Right cardiac atrium (tissue), 5 donors: ENCODE measurements at regions not wholly inside any gene's neighbourhood (a gene's known extent, or its start where the extent isn't known, plus 50 kb on each side); places are given as distances from the start of the nearest gene placed in this dataset.
"Not testable (repeated sequence)": the region's sequence is repeated elsewhere in the genome, so short reads cannot be mapped to it uniquely, and the experiment has no call there.

Experiments used
- ATAC-seq, 2 donors: fragments of 200-7000 bp; cut with Tn5 transposase; one replicate each; pipeline versions ENCODE4 v1.8.0 to v1.9.1; 2020; ENCODE audit warnings: moderate library complexity in 2 of 2, mild to moderate bottlenecking in 1 of 2
- DNase-seq, 3 donors: peaks; one replicate each; pipeline ENCODE4 v3.0.0-alpha.2; 2020
- H3K27ac ChIP-seq: one replicate; pipeline ENCODE4 v1.5.1; 2013; ENCODE audit warnings: mild to moderate bottlenecking, low read length, control low read depth, moderate library complexity
- H3K27me3 ChIP-seq: one replicate; pipeline ENCODE4 v1.6.1; 2013; ENCODE audit not compliant: control insufficient read depth, insufficient read depth
- H3K4me1 ChIP-seq: one replicate; pipeline ENCODE4 v1.6.1; 2013; ENCODE audit warnings: low read length; ENCODE audit not compliant: control insufficient read depth, insufficient read depth
- H3K4me3 ChIP-seq: one replicate; pipeline ENCODE4 v1.5.1; 2013; ENCODE audit warnings: low read length, control low read depth
- H3K9me3 ChIP-seq: one replicate; pipeline ENCODE4 v1.6.1; 2013; ENCODE audit warnings: low read length; ENCODE audit not compliant: control insufficient read depth
- WGBS: extraction: QIAGEN DNeasy Blood & Tissue Kit; methylation state at CpG from one replicate; pipeline ENCODE4 v1.1.7; 2013; 5-methylcytosine and 5-hydroxymethylcytosine counted together
- intact Hi-C, 4 donors: fragments of 100-400 bp; cut with DNase I; formaldehyde crosslinking; loops; one replicate each; pipeline versions ENCODE4 v1.11.0 to v1.14.0; 2022 to 2023
- donor health status: healthy with polysubstance abuse.
- donor health status: DM: no; HTN: yes; CAD: no.
- donor health status: DM: no; HTN: no; CAD: no.
- donor health status: DM: no; HTN: yes; CAD: no; lungs with severe emphysema.
- donor health status: DM: yes; HTN: yes; CAD: no.

GRCh38 chr6:12490904-12491571 lies 200.9 kb downstream of the EDN1 start:
- no peaks in the 10 kb centered on the region for H3K27me3 ChIP-seq
- peak; percentile 37 to 61 for ATAC-seq
- no peak for DNase-seq
- no peaks in the 10 kb centered on the region for H3K9me3 ChIP-seq
- no peak overlapping the region for H3K4me3 ChIP-seq
- 24% methylated on average over 2 of the region's 2 CpGs for WGBS
- peaks cover 4% of the 10 kb centered on the region for H3K4me1 ChIP-seq
- peak overlapping the region; percentile 48 for H3K27ac ChIP-seq
- intact Hi-C loops, result no loop called here

GRCh38 chr6:12492929-12493328 lies 202.8 kb downstream of the EDN1 start:
- intact Hi-C loops, DNase-seq, H3K4me3 ChIP-seq, H3K27me3 ChIP-seq, ATAC-seq, H3K4me1 ChIP-seq, H3K27ac ChIP-seq, H3K9me3 ChIP-seq: not testable (repeated sequence)
- 97% methylated on average over 4 of the region's 4 CpGs for WGBS

- DNase-seq (no peak), ATAC-seq (no peak)
- no peak overlapping the region for H3K4me3 ChIP-seq
- H3K27me3 ChIP-seq, result no peaks in the 10 kb centered on the region
- 96% methylated on average over 4 of the region's 4 CpGs for WGBS
- H3K27ac ChIP-seq, result no peak overlapping the region
- intact Hi-C loops, result no loop called here
- peaks cover 4% of the 10 kb centered on the region for H3K4me1 ChIP-seq
- H3K9me3 ChIP-seq, result no peaks in the 10 kb centered on the region
Measured at GRCh38 chr6:12493446-12493845, 203.3 kb downstream of the EDN1 start.

- H3K4me1 ChIP-seq, result peaks cover 4% of the 10 kb centered on the region
- ATAC-seq (no peak), DNase-seq (peak in 1 of 3 donors; percentile 35)
- no peak overlapping the region for H3K27ac ChIP-seq
- H3K4me3 ChIP-seq, result no peak overlapping the region
- no peaks in the 10 kb centered on the region for H3K9me3 ChIP-seq
- 98% methylated on average over 7 of the region's 7 CpGs for WGBS
- H3K27me3 ChIP-seq, result no peaks in the 10 kb centered on the region
- intact Hi-C loops, result no loop called here
Measured at GRCh38 chr6:12494161-12494560, 204.0 kb downstream of the EDN1 start.

- Histone ChIP-seq H3K27me3 (no peaks in the 10 kb centered on the region), H3K4me3 (no peak overlapping the region), H3K27ac (no peak overlapping the region), H3K9me3 (no peaks in the 10 kb centered on the region), H3K4me1 (no peaks in the 10 kb centered on the region)
- ATAC-seq, result no peak
- intact Hi-C loops, result no loop called here
- WGBS, result 98% methylated on average over 1 of the region's 1 CpG
- no peak for DNase-seq
Measured at GRCh38 chr6:12501990-12502389, 211.8 kb downstream of the EDN1 start.

GRCh38 chr6:12504325-12504966 lies 212.1 kb upstream of the PHACTR1 start:
- Histone ChIP-seq H3K27me3 (no peaks in the 10 kb centered on the region), H3K9me3 (no peaks in the 10 kb centered on the region), H3K4me3 (no peak overlapping the region), H3K4me1 (no peaks in the 10 kb centered on the region), H3K27ac (no peak overlapping the region)
- 94% methylated on average over 2 of the region's 2 CpGs for WGBS
- ATAC-seq, result no peak
- DNase-seq, result no peak
- intact Hi-C loops, result no loop called here

GRCh38 chr6:12505486-12505885 lies 211.1 kb upstream of the PHACTR1 start:
- Histone ChIP-seq H3K4me1 (no peaks in the 10 kb centered on the region), H3K27ac (no peak overlapping the region), H3K27me3 (no peaks in the 10 kb centered on the region), H3K4me3 (no peak overlapping the region), H3K9me3 (no peaks in the 10 kb centered on the region)
- DNase-seq (no peak), ATAC-seq (no peak)
- WGBS, result 61% methylated on average over 4 of the region's 4 CpGs
- intact Hi-C loops, result no loop called here

- Histone ChIP-seq H3K27me3 (no peaks in the 10 kb centered on the region), H3K9me3 (no peaks in the 10 kb centered on the region), H3K4me3 (no peak overlapping the region), H3K4me1 (no peaks in the 10 kb centered on the region), H3K27ac (no peak overlapping the region)
- intact Hi-C loops, result no loop called here
- 75% methylated on average over 2 of the region's 2 CpGs for WGBS
- ATAC-seq (no peak), DNase-seq (no peak)
Measured at GRCh38 chr6:12506159-12506558, 210.4 kb upstream of the PHACTR1 start.

- H3K9me3 ChIP-seq, result no peaks in the 10 kb centered on the region
- no peaks in the 10 kb centered on the region for H3K4me1 ChIP-seq
- DNase-seq (no peak), ATAC-seq (no peak)
- 43% methylated on average over 3 of the region's 3 CpGs for WGBS
- H3K4me3 ChIP-seq, result no peak overlapping the region
- no peak overlapping the region for H3K27ac ChIP-seq
- no peaks in the 10 kb centered on the region for H3K27me3 ChIP-seq
- intact Hi-C loops, result no loop called here
Measured at GRCh38 chr6:12507636-12508035, 208.9 kb upstream of the PHACTR1 start.

- intact Hi-C loops, result no loop called here
- Histone ChIP-seq H3K4me1 (no peaks in the 10 kb centered on the region), H3K4me3 (no peak overlapping the region), H3K27ac (no peak overlapping the region), H3K27me3 (no peaks in the 10 kb centered on the region), H3K9me3 (no peaks in the 10 kb centered on the region)
- WGBS, result 53% methylated on average over 4 of the region's 4 CpGs
- DNase-seq (no peak), ATAC-seq (no peak)
Measured at GRCh38 chr6:12508553-12508952, 208.0 kb upstream of the PHACTR1 start.

- DNase-seq, result no peak
- no peak overlapping the region for H3K4me3 ChIP-seq
- WGBS, result 88% methylated on average over 1 of the region's 1 CpG
- no peak for ATAC-seq
- no peaks in the 10 kb centered on the region for H3K27me3 ChIP-seq
- H3K9me3 ChIP-seq, result no peaks in the 10 kb centered on the region
- intact Hi-C loops, result no loop called here
- H3K4me1 ChIP-seq, result no peaks in the 10 kb centered on the region
- no peak overlapping the region for H3K27ac ChIP-seq
Measured at GRCh38 chr6:12509060-12509459, 207.5 kb upstream of the PHACTR1 start.
